HCT116 (cell line): ENCODE measurements at regions not wholly inside any gene's neighbourhood (a gene's known extent, or its start where the extent isn't known, plus 50 kb on each side); places are given as distances from the start of the nearest gene placed in this dataset.

Source experiments
- ATAC-seq: fragments of 200-7000 bp; cut with Tn5 transposase; 2 replicates; pipeline ENCODE4 v1.9.1; 2020; ENCODE audit warnings: mild to moderate bottlenecking, moderate library complexity
- BruUV-seq: library from RNA; stranded (reverse); fragments of 400-500 nt; replicated peaks from 2 replicates; lab custom pipeline; 2021; lab: Mats Ljungman, UMichigan
- CTCF ChIA-PET: fragments of 300-600 bp; sonication (Branson Sonifier 250); formaldehyde crosslinking; loops from one replicate; lab custom pipeline; 2021; ENCODE audit warnings: antibody characterized with exemption; lab: Charles Lee
- POLR2A ChIA-PET: fragments of 300-600, 350-600 bp; sonication (Branson Sonifier 250); formaldehyde crosslinking; loops from one replicate; lab custom pipeline; 2021; ENCODE audit warnings: antibody characterized with exemption; lab: Charles Lee
- RAD21 ChIA-PET, 2 experiments: fragments of 300-600 bp; sonication (Branson Sonifier 250); formaldehyde crosslinking; loops; one replicate each; lab custom pipeline; 2023; ENCODE audit warnings: low total read pairs in 2 of 2; ENCODE audit not compliant: uncharacterized antibody in 2 of 2, unreplicated experiment in 2 of 2, low non-redundant PET in 1 of 2; lab: Charles Lee
- DNase-seq: peaks from one replicate; pipeline ENCODE4 v3.0.0-alpha.2; 2010; ENCODE audit warnings: low read depth, low spot score
- H2AFZ ChIP-seq: fragments of 200-600 bp; shearing (Covaris generic), sonication (generic); 2 replicates; pipeline ENCODE4 v1.6.1; 2017; ENCODE audit warnings: low read depth, mixed run types, mixed read lengths, antibody characterized with exemption, low read length; ENCODE audit not compliant: poor library complexity, severe bottlenecking
- H3K27ac ChIP-seq: 2 replicates; pipeline ENCODE4 v1.5.1; 2012; ENCODE audit warnings: low read depth, low read length
- H3K27me3 ChIP-seq: fragments of 200-600 bp; sonication (generic); 2 replicates; pipeline ENCODE4 v1.6.1; 2016; ENCODE audit warnings: mixed run types, low read length, mixed read lengths; ENCODE audit not compliant: insufficient read depth
- H3K36me3 ChIP-seq, 2 experiments: fragments of 200-500 bp in 1 of 2; fragments of 200-600 bp in 1 of 2; sonication (Bioruptor generic) in 1 of 2; sonication (generic) in 1 of 2; 2 replicates each; pipeline versions ENCODE4 v1.5.1 to v1.6.1; 2014 to 2016; ENCODE audit warnings: low read length in 2 of 2, inconsistent platforms in 1 of 2, mixed read lengths in 1 of 2, mixed run types in 1 of 2; ENCODE audit not compliant: insufficient read depth in 2 of 2, control insufficient read depth in 1 of 2
- H3K4me1 ChIP-seq, 2 experiments: fragments of 200-600 bp in 1 of 2; sonication (generic) in 1 of 2; 2 replicates each; pipeline versions ENCODE4 v1.5.1 to v1.6.1; 2012 to 2017; ENCODE audit warnings: low read length in 2 of 2, inconsistent platforms in 1 of 2, mild to moderate bottlenecking in 1 of 2, mixed read lengths in 1 of 2, mixed run types in 1 of 2, moderate library complexity in 1 of 2; ENCODE audit not compliant: insufficient read depth in 2 of 2, control insufficient read depth in 1 of 2
- H3K4me2 ChIP-seq: fragments of 200-600 bp; sonication (generic); 2 replicates; pipeline ENCODE4 v1.6.1; 2017; ENCODE audit warnings: mixed run types, low read length, mixed read lengths
- H3K4me3 ChIP-seq, 2 experiments: fragments of 200-600 bp in 1 of 2; sonication (generic) in 1 of 2; replicated peaks in 1 of 2; 2 replicates each; pipeline ENCODE4 v1.5.1; 2011 to 2016; ENCODE audit warnings: low read length in 2 of 2, control low read depth in 1 of 2, low read depth in 1 of 2, mild to moderate bottlenecking in 1 of 2, mixed read lengths in 1 of 2, mixed run types in 1 of 2
- H3K79me2 ChIP-seq: fragments of 200-600 bp; sonication (generic); 2 replicates; pipeline ENCODE4 v1.6.1; 2017; ENCODE audit warnings: mild to moderate bottlenecking, mixed run types, low read length, moderate library complexity, mixed read lengths; ENCODE audit not compliant: insufficient read depth
- H3K9ac ChIP-seq: fragments of 200-600 bp; sonication (generic); 2 replicates; pipeline ENCODE4 v1.6.1; 2016; ENCODE audit warnings: low read length, mixed read lengths
- H3K9me2 ChIP-seq: fragments of 200-600 bp; sonication (generic), shearing (Covaris generic); 2 replicates; pipeline ENCODE4 v1.6.1; 2017; ENCODE audit warnings: mixed run types, mild to moderate bottlenecking, moderate library complexity; ENCODE audit not compliant: insufficient read depth
- H3K9me3 ChIP-seq, 2 experiments: fragments of 200-500 bp in 1 of 2; fragments of 200-600 bp in 1 of 2; sonication (Bioruptor generic) in 1 of 2; sonication (generic) in 1 of 2; 2 replicates each; pipeline ENCODE4 v1.6.1; 2014 to 2017; ENCODE audit warnings: low read length in 2 of 2, mixed read lengths in 2 of 2, inconsistent platforms in 1 of 2, low read depth in 1 of 2, mild to moderate bottlenecking in 1 of 2, mixed run types in 1 of 2, moderate library complexity in 1 of 2; ENCODE audit not compliant: control insufficient read depth in 1 of 2, insufficient read depth in 1 of 2
- H4K20me1 ChIP-seq: fragments of 200-600 bp; sonication (generic), shearing (Covaris generic); 2 replicates; pipeline ENCODE4 v1.6.1; 2017; ENCODE audit warnings: mixed run types, mild to moderate bottlenecking, moderate library complexity; ENCODE audit not compliant: insufficient read depth
- ATF3 ChIP-seq: IDR thresholded peaks from 2 replicates; pipeline ENCODE4 v1.6.1; 2012
- CEBPB ChIP-seq: IDR thresholded peaks from 2 replicates; pipeline ENCODE4 v1.6.1; 2012; ENCODE audit warnings: low read depth
- CTCF ChIP-seq, 3 experiments: fragments of 200-600 bp in 1 of 3; sonication (generic) in 1 of 3; IDR thresholded peaks in 2 of 3; conservative IDR thresholded peaks in 1 of 3; 2 replicates each; pipeline ENCODE4 v1.5.1; 2012 to 2017; ENCODE audit warnings: low read depth in 2 of 3, low read length in 2 of 3, antibody characterized with exemption in 1 of 3, borderline replicate concordance in 1 of 3, control low read depth in 1 of 3, mild to moderate bottlenecking in 1 of 3, mixed read lengths in 1 of 3, mixed run types in 1 of 3, moderate library complexity in 1 of 3; ENCODE audit not compliant: insufficient read depth in 1 of 3
- EZH2 ChIP-seq: fragments of 200-600 bp; sonication (generic); IDR thresholded peaks from 2 replicates; pipeline ENCODE4 v1.6.1; 2017; ENCODE audit warnings: antibody characterized with exemption, mixed run types
- JUND ChIP-seq: IDR thresholded peaks from 2 replicates; pipeline ENCODE4 v1.6.1; 2012
- POLR2A ChIP-seq: IDR thresholded peaks from 2 replicates; pipeline ENCODE4 v1.7.0; 2011; ENCODE audit warnings: borderline replicate concordance; ENCODE audit not compliant: insufficient read depth, insufficient read length; ENCODE audit errors: extremely low read depth
- POLR2AphosphoS5 ChIP-seq: IDR thresholded peaks from 2 replicates; pipeline ENCODE4 v1.6.1; 2011; ENCODE audit warnings: mild to moderate bottlenecking, low read depth, low read length, moderate library complexity
- REST ChIP-seq: IDR thresholded peaks from 2 replicates; pipeline ENCODE4 v1.6.1; 2012; ENCODE audit warnings: low read depth
- SIN3A ChIP-seq: IDR thresholded peaks from 2 replicates; pipeline ENCODE4 v1.6.1; 2012; ENCODE audit warnings: low read depth
- SP1 ChIP-seq: IDR thresholded peaks from 2 replicates; pipeline ENCODE4 v1.6.1; 2012; ENCODE audit warnings: low read depth
- TCF7L2 ChIP-seq: IDR thresholded peaks from 2 replicates; pipeline ENCODE4 v1.7.0; 2011; ENCODE audit warnings: borderline replicate concordance, inconsistent platforms; ENCODE audit not compliant: insufficient read depth, insufficient read length; ENCODE audit errors: extremely low read depth
- ZFX ChIP-seq: fragments of 450-650 bp; IDR thresholded peaks from 2 replicates; pipeline ENCODE4 v1.6.1; 2017
- ZNF274 ChIP-seq: fragments of 200-500 bp; sonication (Bioruptor generic); IDR thresholded peaks from 2 replicates; pipeline ENCODE4 v1.6.1; 2014; ENCODE audit warnings: mild to moderate bottlenecking, low read depth, low read length, inconsistent platforms
- intact Hi-C: fragments of 100-400 bp; cut with micrococcal nuclease; formaldehyde crosslinking; loops from 2 replicates; pipeline ENCODE4 v1.10.0; 2022
- TF ChIP-seq, protein P1 (sequence below): IDR thresholded peaks from 2 replicates; pipeline ENCODE4 v1.6.1; 2011; ENCODE audit warnings: mild to moderate bottlenecking, low read length, moderate library complexity; ENCODE audit not compliant: insufficient replicate concordance; ENCODE audit errors: extremely low read depth
- TF ChIP-seq, protein P2 (sequence below): IDR thresholded peaks from 2 replicates; pipeline ENCODE4 v1.6.1; 2012

- TF ChIP-seq TCF7L2 (no peak), SIN3A (no peak), SP1 (no peak), ZNF274 (no peak), CTCF (IDR thresholded peaks at IDR 0.05 in 2 of 3, conservative IDR thresholded peaks at IDR 0.05 in 1 of 3; ENCODE audit: borderline replicate concordance in 1 of 3, insufficient read depth in 1 of 3, low read depth in 2 of 3, low read length in 2 of 3) (no peak)
Measured at GRCh38 chr6:165941786-165942185, 225.9 kb downstream of the TBXT start (continued).

DNA sequence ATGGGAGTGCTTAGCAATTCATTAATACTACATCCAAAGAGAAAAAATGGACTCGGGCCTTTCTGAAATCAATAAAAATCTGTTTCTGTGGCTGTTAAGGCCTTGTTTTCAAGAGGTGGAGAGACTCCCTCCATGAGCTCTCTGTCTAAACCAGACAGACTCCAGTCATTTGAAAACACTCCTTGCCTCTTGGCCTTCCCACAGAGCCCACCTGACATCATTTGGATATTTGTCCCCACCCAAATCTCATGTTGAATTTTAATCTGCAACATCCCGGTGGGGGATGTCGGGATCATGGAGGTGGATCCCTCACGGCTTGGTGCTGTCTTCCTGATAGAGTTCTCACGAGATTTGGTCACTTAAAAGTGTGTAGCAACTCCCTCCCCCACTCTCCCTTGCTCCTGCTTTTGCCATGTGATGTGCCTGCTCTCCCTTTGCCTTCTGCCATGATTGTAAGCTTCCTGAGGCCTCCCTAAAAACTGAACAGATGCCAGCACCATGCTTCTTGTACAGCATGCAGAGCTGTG is 226.3 kb downstream of the TBXT start:
- ATAC-seq (no peak), DNase-seq (no peak)
- ChIA-PET POLR2A (no interaction called here), CTCF (no interaction called here), RAD21 (no interaction called here)
- intact Hi-C loops: no loop called here
- Histone ChIP-seq H3K27me3 (no peaks in the 10 kb centered on the region), H3K4me3 (no peak overlapping the region), H3K9me2 (no peaks in the 10 kb centered on the region), H3K27ac (no peak overlapping the region), H3K4me1 (no peaks in the 10 kb centered on the region), H2AFZ (no peak overlapping the region), H4K20me1 (no peaks in the 10 kb centered on the region), H3K36me3 (no peaks in the 10 kb centered on the region), H3K79me2 (no peaks in the 10 kb centered on the region), H3K4me2 (no peak overlapping the region), H3K9ac (no peak overlapping the region), H3K9me3 (no peaks in the 10 kb centered on the region)
- BruUV-seq: no TSS peak
- TF ChIP-seq ZFX: no peak
- TF ChIP-seq SP1: no peak
- no peak for TF ChIP-seq CEBPB
- TF ChIP-seq REST: no peak
- TF ChIP-seq ATF3: no peak
- no peak for TF ChIP-seq ZNF274
- TF ChIP-seq, protein P1, sequence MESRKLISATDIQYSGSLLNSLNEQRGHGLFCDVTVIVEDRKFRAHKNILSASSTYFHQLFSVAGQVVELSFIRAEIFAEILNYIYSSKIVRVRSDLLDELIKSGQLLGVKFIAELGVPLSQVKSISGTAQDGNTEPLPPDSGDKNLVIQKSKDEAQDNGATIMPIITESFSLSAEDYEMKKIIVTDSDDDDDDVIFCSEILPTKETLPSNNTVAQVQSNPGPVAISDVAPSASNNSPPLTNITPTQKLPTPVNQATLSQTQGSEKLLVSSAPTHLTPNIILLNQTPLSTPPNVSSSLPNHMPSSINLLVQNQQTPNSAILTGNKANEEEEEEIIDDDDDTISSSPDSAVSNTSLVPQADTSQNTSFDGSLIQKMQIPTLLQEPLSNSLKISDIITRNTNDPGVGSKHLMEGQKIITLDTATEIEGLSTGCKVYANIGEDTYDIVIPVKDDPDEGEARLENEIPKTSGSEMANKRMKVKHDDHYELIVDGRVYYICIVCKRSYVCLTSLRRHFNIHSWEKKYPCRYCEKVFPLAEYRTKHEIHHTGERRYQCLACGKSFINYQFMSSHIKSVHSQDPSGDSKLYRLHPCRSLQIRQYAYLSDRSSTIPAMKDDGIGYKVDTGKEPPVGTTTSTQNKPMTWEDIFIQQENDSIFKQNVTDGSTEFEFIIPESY: no peak
- no peak for TF ChIP-seq JUND
- TF ChIP-seq POLR2A: no peak
- TF ChIP-seq, protein P2, sequence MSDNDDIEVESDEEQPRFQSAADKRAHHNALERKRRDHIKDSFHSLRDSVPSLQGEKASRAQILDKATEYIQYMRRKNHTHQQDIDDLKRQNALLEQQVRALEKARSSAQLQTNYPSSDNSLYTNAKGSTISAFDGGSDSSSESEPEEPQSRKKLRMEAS: no peak
- TF ChIP-seq POLR2AphosphoS5: no peak
- no peak for TF ChIP-seq EZH2
